C4-2B (cell line): ENCODE measurements at regions not wholly inside any gene's neighbourhood (a gene's known extent, or its start where the extent isn't known, plus 50 kb on each side); places are given as distances from the start of the nearest gene placed in this dataset.

Experiments used
- H3K27ac ChIP-seq: fragments of 450-650 bp; 2 replicates; pipeline ENCODE4 v1.5.1; 2017
- CTCF ChIP-seq: fragments of 450-650 bp; conservative IDR thresholded peaks from 2 replicates; pipeline ENCODE4 v1.5.1; 2017; ENCODE audit warnings: mild to moderate bottlenecking
- ZFX ChIP-seq: fragments of 450-650 bp; IDR thresholded peaks from 2 replicates; pipeline ENCODE4 v1.6.1; 2017

DNA sequence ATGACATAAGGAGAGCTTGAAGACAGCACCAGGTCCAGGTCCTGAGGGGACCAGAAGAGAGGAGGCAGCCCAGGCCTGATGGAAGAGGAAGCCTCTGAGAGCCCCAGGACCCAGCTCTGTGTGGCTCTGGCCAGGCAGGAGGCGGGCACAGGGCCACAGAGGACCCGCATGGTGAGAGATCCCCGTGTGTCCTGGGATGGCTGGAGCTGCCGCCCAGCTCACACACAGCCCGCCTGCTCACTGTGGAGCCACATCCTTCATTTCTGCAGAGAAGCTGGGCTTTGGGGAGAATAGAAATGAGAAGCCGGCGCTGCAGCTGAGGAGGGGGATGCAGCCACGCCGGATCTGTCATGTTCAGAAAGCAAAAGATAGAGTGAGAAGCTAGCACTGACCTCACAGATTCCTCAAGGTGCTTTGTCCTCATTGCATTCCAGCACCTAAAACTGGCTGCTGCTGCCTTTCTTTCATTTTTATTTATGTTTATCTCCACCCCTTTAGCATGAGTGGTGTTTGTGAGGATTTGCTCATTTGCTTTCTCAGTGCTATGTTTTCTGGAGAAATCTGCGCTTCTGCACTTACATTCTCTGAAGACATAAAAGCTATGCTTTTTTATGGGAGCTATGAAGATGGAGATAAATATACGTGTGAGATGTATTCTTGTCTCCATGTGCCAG, 307.6 kb upstream of the MYT1L start:
- TF ChIP-seq CTCF = no peak
- TF ChIP-seq ZFX = no peak
- no peak overlapping the region for H3K27ac ChIP-seq

DNA sequence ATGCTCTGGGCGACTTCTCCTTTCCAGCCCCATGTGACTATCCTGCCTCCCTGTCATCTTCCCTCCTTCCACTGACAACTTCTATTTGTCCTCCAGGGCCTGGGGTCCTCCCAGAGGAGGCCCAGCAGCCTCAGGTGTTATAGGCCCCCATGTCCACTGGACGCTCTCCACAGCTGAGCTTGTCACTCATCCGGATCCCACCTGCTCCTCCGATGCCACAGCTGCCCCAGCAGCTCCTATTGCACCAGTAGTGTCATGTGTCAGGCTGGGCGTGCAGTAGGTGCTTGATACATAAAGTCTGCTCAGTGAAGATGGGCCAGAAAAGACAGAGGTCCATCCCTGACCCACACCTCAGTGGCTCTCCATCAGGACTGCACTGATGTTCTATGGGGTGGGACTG, 305.7 kb upstream of the MYT1L start:
- TF ChIP-seq ZFX (no peak), CTCF (no peak)
- H3K27ac ChIP-seq = no peak overlapping the region

DNA sequence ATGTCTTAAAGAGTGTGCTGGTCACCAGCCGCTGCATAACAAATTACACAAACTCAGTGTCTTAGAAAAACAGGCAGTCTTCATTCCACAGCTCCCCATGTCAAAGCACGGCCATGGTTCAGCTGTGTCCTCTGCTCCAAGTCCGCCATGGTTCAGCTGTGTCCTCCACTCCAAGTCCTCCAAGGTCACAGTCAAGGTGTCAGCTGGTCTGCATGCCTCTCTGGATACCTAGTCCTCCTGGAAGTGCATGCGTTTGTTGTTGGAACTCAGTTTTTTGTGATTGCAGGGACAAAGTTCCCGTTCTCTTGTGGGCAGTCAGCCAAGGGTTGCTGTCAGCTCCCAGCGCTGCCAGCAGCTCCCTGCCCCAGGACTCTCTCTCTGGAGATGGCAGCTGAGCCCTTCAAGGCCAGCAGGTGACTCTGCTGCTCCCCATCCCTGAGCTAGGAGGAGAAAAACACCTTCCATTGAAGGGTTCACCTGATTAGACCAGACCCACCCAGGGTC, 304.0 kb upstream of the MYT1L start:
- H3K27ac ChIP-seq = no peak overlapping the region
- TF ChIP-seq ZFX = no peak
- no peak for TF ChIP-seq CTCF

GRCh38 chr2:2633017-2633416, 301.9 kb upstream of the MYT1L start:
- H3K27ac ChIP-seq = no peak overlapping the region
- TF ChIP-seq CTCF (no peak), ZFX (no peak)

- no peak overlapping the region for H3K27ac ChIP-seq
- TF ChIP-seq CTCF (no peak), ZFX (no peak)
Measured at GRCh38 chr2:2623939-2624338, 292.9 kb upstream of the MYT1L start.

- TF ChIP-seq CTCF (no peak), ZFX (no peak)
- no peak overlapping the region for H3K27ac ChIP-seq
Measured at GRCh38 chr2:2621855-2622254, 290.8 kb upstream of the MYT1L start.

DNA sequence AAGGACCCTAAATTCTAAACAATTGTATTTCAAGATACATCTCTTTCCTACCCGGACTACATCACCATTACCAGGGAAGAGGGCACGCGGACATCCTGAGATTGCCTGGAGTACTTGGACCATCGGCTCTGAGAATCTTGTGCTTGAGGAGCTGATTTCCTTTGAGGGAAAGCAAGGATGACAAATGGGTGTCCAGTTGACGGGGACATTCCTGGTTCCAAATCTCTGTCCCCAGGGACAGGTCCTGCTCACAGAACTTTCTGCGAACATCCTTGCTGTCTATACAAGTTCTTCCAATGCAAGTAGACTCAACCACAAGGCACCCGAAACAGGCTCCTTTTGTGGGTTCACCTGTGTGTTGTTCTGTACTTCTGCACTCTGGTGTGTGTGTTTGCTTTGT, 289.5 kb upstream of the MYT1L start:
- TF ChIP-seq CTCF (no peak), ZFX (no peak)
- H3K27ac ChIP-seq = no peak overlapping the region
